SK-N-MC (cell line): ENCODE measurements at regions not wholly inside any gene's neighbourhood (a gene's known extent, or its start where the extent isn't known, plus 50 kb on each side); places are given as distances from the start of the nearest gene placed in this dataset.

Experiments used
- EZH2 ChIP-seq: fragments of 200-600 bp; sonication (generic); IDR thresholded peaks from one replicate; pipeline ENCODE4 v1.6.1; 2017; ENCODE audit warnings: antibody characterized with exemption
- FOXP2 ChIP-seq: optimal IDR thresholded peaks from 2 replicates; pipeline ENCODE3; 2011; ENCODE audit warnings: mild to moderate bottlenecking, moderate library complexity; ENCODE audit not compliant: insufficient read depth; ENCODE audit errors: extremely low read length, control extremely low read depth
- POLR2AphosphoS5 ChIP-seq: IDR thresholded peaks from 2 replicates; pipeline ENCODE4 v1.6.1; 2012; ENCODE audit warnings: mild to moderate bottlenecking, low read depth, low read length, borderline replicate concordance

DNA sequence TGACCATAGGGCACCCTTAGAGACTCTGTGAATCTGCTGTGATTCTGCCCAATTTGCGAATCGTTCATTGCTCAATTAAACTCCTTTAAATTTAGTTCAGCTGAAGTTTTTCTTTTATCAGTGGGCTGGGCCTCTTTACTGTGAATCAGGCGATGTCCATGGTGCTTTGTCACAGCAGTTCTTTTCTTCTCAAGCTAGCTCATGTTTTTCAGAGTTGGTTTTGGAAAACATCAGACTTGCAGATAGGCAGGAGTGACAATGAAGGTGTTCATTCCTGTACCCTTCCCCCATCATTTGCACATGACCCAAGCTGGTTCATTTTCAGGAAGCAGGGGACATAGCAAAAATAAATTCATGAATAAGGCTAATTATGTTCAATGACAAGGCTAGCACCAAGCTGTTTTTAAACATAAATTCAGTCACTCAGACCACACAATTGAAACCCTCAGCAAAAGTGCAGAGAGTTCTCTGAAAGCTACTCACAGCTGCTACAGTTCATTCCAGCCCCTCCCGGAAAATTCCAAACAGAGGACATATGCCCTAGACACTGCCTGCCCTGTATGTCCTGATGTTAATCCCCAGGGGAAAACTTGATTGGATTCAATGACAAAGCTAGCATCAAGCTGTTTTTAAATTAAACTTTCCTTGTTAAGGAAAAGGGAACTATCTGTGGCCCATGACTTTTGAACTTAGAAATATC, 383.3 kb downstream of the C12orf75 start:
- TF ChIP-seq EZH2, result no peak
- no peak for TF ChIP-seq POLR2AphosphoS5
- no peak for TF ChIP-seq FOXP2
